Trophoblast cell (in vitro differentiated cells and primary cell): ENCODE measurements at regions not wholly inside any gene's neighbourhood (a gene's known extent, or its start where the extent isn't known, plus 50 kb on each side); places are given as distances from the start of the nearest gene placed in this dataset.

Experiments used
- DNase-seq, 2 donors: peaks; one replicate each; pipeline ENCODE4 v3.0.0-alpha.2; 2016
- H2AFZ ChIP-seq: 2 replicates; pipeline ENCODE4 v1.6.1; 2013; ENCODE audit warnings: low read length, moderate library complexity, mild to moderate bottlenecking; ENCODE audit not compliant: insufficient read depth, poor library complexity
- H2AK5ac ChIP-seq: 2 replicates; pipeline ENCODE4 v1.6.1; 2013; ENCODE audit warnings: mild to moderate bottlenecking, low read length
- H2BK120ac ChIP-seq: 2 replicates; pipeline ENCODE4 v1.6.1; 2013; ENCODE audit warnings: low read length, mild to moderate bottlenecking, moderate library complexity; ENCODE audit not compliant: insufficient read depth, poor library complexity
- H2BK12ac ChIP-seq: 2 replicates; pipeline ENCODE4 v1.6.1; 2013; ENCODE audit warnings: mild to moderate bottlenecking, low read length, moderate library complexity
- H2BK5ac ChIP-seq: 2 replicates; pipeline ENCODE4 v1.6.1; 2013; ENCODE audit warnings: low read length, low read depth, moderate library complexity, mild to moderate bottlenecking; ENCODE audit not compliant: poor library complexity
- H3K14ac ChIP-seq: 2 replicates; pipeline ENCODE4 v1.6.1; 2013; ENCODE audit warnings: mild to moderate bottlenecking, low read length
- H3K18ac ChIP-seq: 2 replicates; pipeline ENCODE4 v1.6.1; 2013; ENCODE audit warnings: mild to moderate bottlenecking, low read length
- H3K23ac ChIP-seq: 2 replicates; pipeline ENCODE4 v1.6.1; 2013; ENCODE audit warnings: low read length
- H3K27ac ChIP-seq: 2 replicates; pipeline ENCODE4 v1.5.1; 2013; ENCODE audit warnings: low read depth, mild to moderate bottlenecking, inconsistent platforms, low read length, moderate library complexity
- H3K27me3 ChIP-seq: 2 replicates; pipeline ENCODE4 v1.6.1; 2013; ENCODE audit warnings: inconsistent platforms, mild to moderate bottlenecking, low read length, moderate library complexity; ENCODE audit not compliant: insufficient read depth
- H3K36me3 ChIP-seq, 2 experiments: 1 replicate in 1 of 2; 2 replicates in 1 of 2; pipeline ENCODE4 v1.6.1; 2013; ENCODE audit warnings: low read length in 2 of 2, mild to moderate bottlenecking in 2 of 2, moderate library complexity in 1 of 2; ENCODE audit not compliant: insufficient read depth in 2 of 2, control insufficient read depth in 1 of 2
- H3K4ac ChIP-seq: 2 replicates; pipeline ENCODE4 v1.6.1; 2013; ENCODE audit warnings: low read depth, mild to moderate bottlenecking, low read length, moderate library complexity
- H3K4me1 ChIP-seq, 2 experiments: 1 replicate in 1 of 2; 2 replicates in 1 of 2; pipeline ENCODE4 v1.6.1; 2013; ENCODE audit warnings: low read length in 2 of 2, mild to moderate bottlenecking in 2 of 2, moderate library complexity in 1 of 2; ENCODE audit not compliant: insufficient read depth in 2 of 2, control insufficient read depth in 1 of 2
- H3K4me2 ChIP-seq: 2 replicates; pipeline ENCODE4 v1.6.1; 2013; ENCODE audit warnings: inconsistent platforms, mild to moderate bottlenecking, low read length, moderate library complexity
- H3K4me3 ChIP-seq: 2 replicates; pipeline ENCODE4 v1.5.1; 2013; ENCODE audit warnings: mild to moderate bottlenecking, low read depth, low read length, inconsistent platforms
- H3K79me1 ChIP-seq: one replicate; pipeline ENCODE4 v1.6.1; 2013; ENCODE audit warnings: low read length
- H3K79me2 ChIP-seq: 2 replicates; pipeline ENCODE4 v1.6.1; 2013; ENCODE audit warnings: low read length, mild to moderate bottlenecking; ENCODE audit not compliant: control insufficient read depth, insufficient read depth, poor library complexity
- H3K9ac ChIP-seq: 2 replicates; pipeline ENCODE4 v1.6.1; 2013; ENCODE audit warnings: mild to moderate bottlenecking, low read length
- H3K9me3 ChIP-seq: 2 replicates; pipeline ENCODE4 v1.6.1; 2013; ENCODE audit warnings: low read depth, mild to moderate bottlenecking, control low read depth, inconsistent platforms, low read length; ENCODE audit not compliant: insufficient read depth
- H4K12ac ChIP-seq: 2 replicates; pipeline ENCODE4 v1.6.1; 2013; ENCODE audit warnings: low read depth, mild to moderate bottlenecking, low read length, moderate library complexity
- H4K8ac ChIP-seq: 2 replicates; pipeline ENCODE4 v1.6.1; 2013; ENCODE audit warnings: low read depth, mild to moderate bottlenecking, low read length, moderate library complexity
- H4K91ac ChIP-seq: one replicate; pipeline ENCODE4 v1.6.1; 2013; ENCODE audit warnings: low read depth, mild to moderate bottlenecking, low read length, moderate library complexity
- WGBS: extraction: QIAGEN DNeasy Blood & Tissue Kit; methylation state at CpG from one replicate; pipeline ENCODE4 v1.1.7; 2013; ENCODE audit warnings: missing lambda C conversion rate; ENCODE audit not compliant: insufficient read length, insufficient coverage; ENCODE audit errors: extremely low coverage; 5-methylcytosine and 5-hydroxymethylcytosine counted together

- no peak overlapping the region for H4K8ac ChIP-seq
- DNase-seq = no peak
- H3K4ac ChIP-seq = no peak overlapping the region
- H2BK5ac ChIP-seq = no peak overlapping the region
- H2AFZ ChIP-seq = no peak overlapping the region
- no peaks in the 10 kb centered on the region for H3K27me3 ChIP-seq
- H3K14ac ChIP-seq = no peak overlapping the region
- no peak overlapping the region for H2BK120ac ChIP-seq
- no CpG with 5 or more reads among the region's 1 CpG for WGBS
- H4K91ac ChIP-seq = no peak overlapping the region
- H3K36me3 ChIP-seq = no peaks in the 10 kb centered on the region
- no peaks in the 10 kb centered on the region for H3K4me1 ChIP-seq
- H3K79me1 ChIP-seq = no peaks in the 10 kb centered on the region
- H3K18ac ChIP-seq = no peak overlapping the region
- H3K27ac ChIP-seq = no peak overlapping the region
- no peak overlapping the region for H2AK5ac ChIP-seq
- no peak overlapping the region for H2BK12ac ChIP-seq
- peak overlapping the region; percentile 87 for H3K23ac ChIP-seq
- H4K12ac ChIP-seq = no peak overlapping the region
- peaks cover 1% of the 10 kb centered on the region for H3K9me3 ChIP-seq
- no peak overlapping the region for H3K9ac ChIP-seq
- H3K4me3 ChIP-seq = no peak overlapping the region
- no peak overlapping the region for H3K4me2 ChIP-seq
- H3K79me2 ChIP-seq = no peaks in the 10 kb centered on the region
Measured at GRCh38 chr6:166822609-166823008, 133.7 kb downstream of the RNASET2 start.

GRCh38 chr6:166820483-166820882 is 135.9 kb downstream of the RNASET2 start:
- no peak overlapping the region for H2BK5ac ChIP-seq
- peaks cover 1% of the 10 kb centered on the region for H3K9me3 ChIP-seq
- no peaks in the 10 kb centered on the region for H3K36me3 ChIP-seq
- no peak overlapping the region for H2AFZ ChIP-seq
- no peak overlapping the region for H3K4me2 ChIP-seq
- no CpG with 5 or more reads among the region's 1 CpG for WGBS
- H3K23ac ChIP-seq = no peak overlapping the region
- no peak overlapping the region for H3K27ac ChIP-seq
- no peak overlapping the region for H3K14ac ChIP-seq
- H2AK5ac ChIP-seq = no peak overlapping the region
- H4K8ac ChIP-seq = no peak overlapping the region
- DNase-seq = no peak
- no peak overlapping the region for H3K9ac ChIP-seq
- no peaks in the 10 kb centered on the region for H3K27me3 ChIP-seq
- no peak overlapping the region for H4K91ac ChIP-seq
- H3K4me3 ChIP-seq = no peak overlapping the region
- H3K4ac ChIP-seq = no peak overlapping the region
- no peaks in the 10 kb centered on the region for H3K79me1 ChIP-seq
- no peak overlapping the region for H2BK12ac ChIP-seq
- no peaks in the 10 kb centered on the region for H3K4me1 ChIP-seq
- H3K79me2 ChIP-seq = no peaks in the 10 kb centered on the region
- H4K12ac ChIP-seq = no peak overlapping the region
- H2BK120ac ChIP-seq = no peak overlapping the region
- H3K18ac ChIP-seq = no peak overlapping the region

GRCh38 chr6:166820070-166820469 is 136.3 kb downstream of the RNASET2 start:
- Histone ChIP-seq H2BK12ac (no peak overlapping the region), H3K79me1 (no peaks in the 10 kb centered on the region), H3K9me3 (peaks cover 1% of the 10 kb centered on the region), H2AK5ac (no peak overlapping the region), H2BK120ac (no peak overlapping the region), H4K12ac (no peak overlapping the region), H3K23ac (no peak overlapping the region), H3K36me3 (no peaks in the 10 kb centered on the region), H3K14ac (no peak overlapping the region), H3K4me2 (no peak overlapping the region), H3K4ac (no peak overlapping the region), H3K4me3 (no peak overlapping the region), H2BK5ac (no peak overlapping the region), H3K4me1 (no peaks in the 10 kb centered on the region), H3K79me2 (no peaks in the 10 kb centered on the region), H4K91ac (no peak overlapping the region), H3K18ac (no peak overlapping the region), H3K27me3 (no peaks in the 10 kb centered on the region), H2AFZ (no peak overlapping the region), H3K9ac (no peak overlapping the region), H3K27ac (no peak overlapping the region), H4K8ac (no peak overlapping the region)
- DNase-seq = no peak
- no CpG with 5 or more reads among the region's 1 CpG for WGBS

- Histone ChIP-seq H3K27me3 (no peaks in the 10 kb centered on the region), H3K36me3 (no peaks in the 10 kb centered on the region), H3K9ac (no peak overlapping the region), H3K9me3 (no peaks in the 10 kb centered on the region), H4K12ac (no peak overlapping the region), H3K27ac (no peak overlapping the region), H3K4me1 (no peaks in the 10 kb centered on the region), H2BK120ac (no peak overlapping the region), H3K4me2 (no peak overlapping the region), H3K18ac (no peak overlapping the region), H3K4ac (no peak overlapping the region), H3K79me1 (no peaks in the 10 kb centered on the region), H3K14ac (no peak overlapping the region), H3K23ac (no peak overlapping the region), H4K91ac (no peak overlapping the region), H4K8ac (no peak overlapping the region), H3K4me3 (no peak overlapping the region), H2BK12ac (no peak overlapping the region), H3K79me2 (no peaks in the 10 kb centered on the region), H2AFZ (no peak overlapping the region), H2BK5ac (no peak overlapping the region), H2AK5ac (no peak overlapping the region)
- no CpG with 5 or more reads among the region's 4 CpGs for WGBS
- DNase-seq = peak in 1 of 2 donors; percentile 4
Measured at GRCh38 chr6:166815629-166816028, 140.7 kb downstream of the RNASET2 start.
